8988T (cell line): ENCODE measurements at regions not wholly inside any gene's neighbourhood (a gene's known extent, or its start where the extent isn't known, plus 50 kb on each side); places are given as distances from the start of the nearest gene placed in this dataset.
"Not testable (repeated sequence)": the region's sequence is repeated elsewhere in the genome, so short reads cannot be mapped to it uniquely, and the experiment has no call there.

Experiments
- DNase-seq: peaks from one replicate; pipeline ENCODE4 v3.0.0; 2011

DNA sequence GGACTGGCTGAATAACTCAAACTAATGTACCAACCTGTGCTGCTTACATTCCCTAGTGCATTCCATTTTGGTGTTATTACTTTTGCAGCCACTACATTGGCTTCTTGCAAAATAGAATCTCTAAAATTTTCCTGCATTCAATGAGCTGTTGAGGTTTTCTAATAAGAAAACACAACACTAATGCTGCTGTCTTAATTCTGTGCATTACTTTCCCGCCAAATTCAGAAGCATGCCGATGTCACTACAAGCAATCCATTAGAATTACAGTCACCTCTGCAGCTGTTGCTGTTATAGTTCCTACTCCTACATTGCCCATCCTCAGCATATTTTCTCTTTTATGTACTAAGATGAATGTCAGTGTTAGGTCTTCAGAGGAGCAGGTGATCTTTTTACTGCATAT lies 359.5 kb downstream of the HACE1 start:
- no peak for DNase-seq

DNA sequence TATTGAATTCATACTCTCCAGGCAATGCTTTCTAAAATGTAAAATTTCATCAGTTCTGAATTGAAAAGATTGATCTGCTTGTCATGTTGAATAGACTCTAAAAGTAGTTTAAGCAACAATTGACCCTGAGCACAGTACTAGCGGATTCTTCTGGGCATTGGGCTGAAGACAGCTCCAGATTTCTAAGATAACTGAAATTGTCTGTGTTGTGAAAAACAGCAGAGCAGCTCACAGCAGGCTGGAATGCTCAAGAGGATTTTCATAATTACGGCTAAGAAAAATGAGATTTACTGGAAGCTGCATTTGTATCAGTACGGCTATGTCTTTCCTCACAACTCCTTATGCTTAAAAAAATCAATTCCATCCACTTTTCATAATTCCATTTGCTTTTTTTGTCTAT lies 373.7 kb downstream of the HACE1 start:
- no peak for DNase-seq

DNA sequence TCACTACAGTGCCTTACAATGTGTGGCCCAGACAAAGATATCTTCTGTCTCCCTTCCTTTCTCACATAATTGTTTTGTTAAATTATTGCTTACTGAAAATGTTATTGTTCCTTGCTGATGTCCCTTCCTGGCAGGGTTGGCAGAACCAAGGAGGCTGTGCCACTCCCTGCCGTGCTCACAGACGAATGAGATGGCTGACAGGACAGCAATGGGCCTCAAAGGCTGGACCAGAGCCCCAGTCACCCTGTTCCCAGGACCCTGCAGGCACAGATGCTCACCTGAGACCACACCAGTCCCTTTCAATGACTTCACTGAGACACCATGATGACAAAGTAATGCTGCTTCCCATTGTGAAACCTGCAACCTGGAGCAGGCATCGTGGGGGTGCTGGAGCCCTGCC lies 375.1 kb downstream of the HACE1 start:
- DNase-seq, result no peak

DNA sequence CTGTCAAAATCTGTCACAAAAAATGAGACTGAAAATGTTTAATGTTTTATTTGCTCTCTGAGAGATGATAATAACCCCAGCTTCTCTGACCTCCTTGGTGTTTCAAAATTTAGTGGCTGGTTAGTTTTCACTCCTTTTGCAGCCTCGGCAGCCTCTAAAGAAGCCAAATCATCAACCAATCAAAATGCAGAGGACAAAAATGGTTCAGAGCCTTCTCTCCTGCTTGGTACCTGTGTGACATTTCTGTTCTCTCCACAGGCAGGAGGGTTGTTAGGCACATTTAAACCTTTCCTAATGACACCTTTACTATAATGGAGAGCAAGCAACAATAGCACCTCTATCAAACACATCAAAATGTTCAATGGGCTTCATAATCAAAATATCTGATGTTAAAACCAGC lies 375.5 kb downstream of the HACE1 start:
- no peak for DNase-seq

DNA sequence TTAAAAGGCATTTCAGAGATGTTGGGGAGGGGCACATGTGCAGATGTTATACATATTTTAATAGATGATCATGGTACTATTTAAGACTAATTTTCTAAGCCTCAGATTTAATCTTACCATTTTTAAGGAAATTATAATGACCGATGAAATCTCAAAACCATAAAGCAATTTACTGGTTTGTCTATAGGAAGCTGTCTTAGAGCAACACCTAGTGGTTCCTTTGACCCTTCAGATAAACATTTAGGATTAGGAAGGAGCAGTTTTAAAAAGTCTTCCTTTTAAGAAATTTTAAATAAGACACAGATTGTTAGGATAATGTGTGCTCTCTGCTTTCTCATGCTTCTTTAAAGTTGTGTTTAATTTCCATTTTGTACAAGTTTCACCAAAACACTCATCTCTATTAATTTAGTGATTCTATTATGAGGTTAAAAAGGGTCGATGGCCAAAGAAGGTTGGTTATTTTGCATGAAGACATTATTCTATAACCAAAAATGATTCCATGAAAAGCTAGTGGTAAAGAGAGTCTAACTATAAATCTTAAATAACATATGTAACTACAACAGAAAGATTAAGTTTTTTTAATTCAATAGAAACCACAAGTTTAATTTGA lies 376.4 kb downstream of the HACE1 start:
- no peak for DNase-seq

GRCh38 chr6:104477569-104477968 lies 382.1 kb downstream of the HACE1 start:
- DNase-seq, result no peak

- no peak for DNase-seq
Observed at GRCh38 chr6:104473021-104473429, 386.7 kb downstream of the HACE1 start.

- DNase-seq, result no peak
Observed at GRCh38 chr6:104472021-104472901, 387.5 kb downstream of the HACE1 start.

DNA sequence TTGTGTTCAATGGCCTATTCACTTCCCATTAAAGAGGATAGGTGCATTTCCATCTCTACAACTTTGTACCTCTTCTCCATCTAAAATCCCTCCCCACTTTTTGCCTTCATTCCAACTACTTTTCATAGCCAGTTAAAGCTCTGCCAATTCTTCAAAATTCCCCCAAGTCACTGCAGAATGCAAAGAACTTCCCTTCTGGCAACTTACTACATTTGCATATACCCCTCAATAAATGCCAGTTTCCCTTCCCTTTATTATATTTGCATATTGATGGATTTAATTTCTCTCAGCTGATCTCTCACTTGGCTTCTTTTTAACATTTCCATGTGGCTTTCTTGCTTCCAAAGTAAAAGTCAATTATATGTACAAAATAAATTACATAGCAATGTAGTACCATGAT lies 393.4 kb downstream of the HACE1 start:
- DNase-seq, result no peak

GRCh38 chr6:104462811-104463599 lies 396.7 kb downstream of the HACE1 start:
- DNase-seq, result no peak

DNA sequence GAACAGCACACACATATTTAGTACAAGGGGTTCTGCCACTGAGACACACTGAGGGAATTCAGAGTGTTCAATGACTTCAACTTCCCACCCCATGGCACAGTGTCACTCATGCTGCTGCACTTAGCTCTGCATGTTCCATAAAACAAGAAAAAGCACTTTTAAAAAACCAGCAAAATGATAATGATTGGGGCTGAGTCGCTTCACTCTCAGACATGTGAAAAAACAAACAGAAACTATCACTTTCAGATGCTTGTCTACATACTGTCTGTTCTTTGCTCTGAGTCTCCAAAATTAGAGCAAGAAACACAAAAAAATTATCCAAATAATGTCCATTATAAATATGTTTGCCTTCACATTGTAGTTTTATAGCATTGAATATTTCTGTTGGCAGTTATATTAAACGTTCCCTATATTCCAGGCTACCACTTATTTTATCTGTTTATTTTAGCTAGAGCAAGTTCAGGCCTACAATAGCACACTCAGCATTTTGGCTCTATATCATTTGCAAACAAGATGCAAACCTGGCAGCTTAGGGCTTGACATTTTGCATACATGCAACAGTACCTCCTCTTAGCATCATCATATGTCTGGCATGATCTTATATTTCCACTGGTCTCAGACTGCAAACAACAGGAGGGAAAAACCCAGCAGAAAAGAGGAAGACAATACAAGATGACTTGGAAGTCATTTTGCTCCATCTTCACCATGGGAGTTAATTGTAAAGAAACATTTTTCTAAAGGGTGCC lies 398.8 kb downstream of the HACE1 start:
- DNase-seq, result no peak

GRCh38 chr6:104459543-104459942 lies 400.2 kb downstream of the HACE1 start:
- no peak for DNase-seq

DNA sequence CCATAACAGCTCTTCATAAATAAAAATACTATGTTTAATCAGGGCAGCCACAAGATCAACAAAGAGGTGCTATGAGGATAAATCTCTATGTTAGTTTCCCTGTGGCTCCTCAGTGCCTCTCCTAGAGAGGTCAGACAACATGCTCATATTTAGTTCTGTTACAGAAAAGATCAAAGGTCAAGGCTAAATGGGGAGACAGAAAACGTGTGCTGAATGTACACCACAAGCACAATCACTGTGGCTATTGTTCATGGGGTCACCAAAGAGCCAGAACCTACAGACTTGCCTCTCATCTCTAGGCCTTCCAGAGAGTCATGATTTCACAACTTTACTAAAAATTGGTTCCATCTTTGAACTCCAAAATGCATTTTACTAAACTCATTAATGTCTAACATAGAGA lies 409.8 kb downstream of the HACE1 start:
- DNase-seq, result no peak

GRCh38 chr6:104446101-104447080 lies 413.3 kb downstream of the HACE1 start:
- not testable (repeated sequence) for DNase-seq

- DNase-seq, result no peak
Observed at GRCh38 chr6:104434519-104434918, 425.2 kb downstream of the HACE1 start.

DNA sequence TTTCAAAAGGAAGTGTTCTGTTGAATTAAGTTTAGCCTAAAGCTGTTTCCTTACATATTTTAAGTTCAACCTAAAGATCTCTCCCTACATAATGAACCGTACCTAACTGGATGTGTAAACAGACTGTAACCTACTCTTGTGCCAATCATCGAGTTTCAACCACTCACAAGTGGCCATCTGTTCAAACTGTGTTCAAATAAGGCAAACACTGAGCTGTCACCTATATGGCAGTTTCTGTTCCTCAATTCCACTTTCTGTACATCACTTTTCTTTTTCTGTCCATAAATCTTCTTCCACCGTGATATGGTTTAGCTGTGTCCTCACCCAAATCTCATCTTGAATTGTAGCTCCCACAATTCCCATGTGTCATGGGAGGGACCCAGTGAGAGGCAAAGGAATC lies 428.6 kb downstream of the HACE1 start:
- no peak for DNase-seq

GRCh38 chr6:104428184-104428583 lies 431.5 kb downstream of the HACE1 start:
- DNase-seq, result no peak

GRCh38 chr6:104423691-104424090 lies 436.0 kb downstream of the HACE1 start:
- no peak for DNase-seq

DNA sequence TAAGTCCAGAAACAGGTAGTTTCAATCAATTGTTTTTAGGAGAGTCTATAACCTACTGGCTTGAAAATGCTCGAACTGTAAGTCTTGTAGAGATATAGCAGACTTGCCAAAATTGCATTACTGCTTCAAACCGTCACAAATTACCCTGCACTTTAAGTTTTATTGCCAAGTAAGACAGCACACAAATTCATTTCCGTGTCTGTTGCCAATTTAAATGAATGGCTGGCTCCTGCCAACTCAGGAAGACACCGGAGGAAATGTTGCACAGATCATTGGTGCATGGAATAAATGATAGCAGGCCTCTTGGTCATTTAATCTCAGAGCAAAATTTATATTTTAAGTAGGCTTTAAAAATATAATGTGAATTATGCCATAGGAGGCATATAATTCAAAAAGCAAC lies 438.1 kb downstream of the HACE1 start:
- no peak for DNase-seq

- DNase-seq, result no peak
Observed at GRCh38 chr6:104418839-104419238, 440.9 kb downstream of the HACE1 start.

DNA sequence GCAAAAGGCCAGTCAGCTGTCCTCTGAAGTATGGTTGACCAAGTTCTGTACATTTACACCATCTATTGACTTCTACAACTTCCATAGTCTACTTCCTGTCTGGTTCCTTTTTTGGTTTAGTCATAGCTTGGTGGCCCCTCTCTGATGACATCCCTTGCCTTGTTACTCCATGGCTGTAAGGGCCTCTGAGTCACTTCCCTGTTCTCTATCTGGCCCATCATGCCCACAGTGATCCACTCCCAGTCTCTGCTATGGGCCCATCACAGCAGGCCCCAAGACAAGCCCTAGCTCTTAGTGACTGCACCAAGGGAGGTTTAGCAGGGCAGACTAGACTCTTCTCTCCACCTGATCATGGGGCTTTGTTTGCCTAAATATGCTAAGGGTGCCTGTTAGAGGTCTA lies 441.6 kb downstream of the HACE1 start:
- DNase-seq, result no peak

GRCh38 chr6:104414723-104415122 lies 445.0 kb downstream of the HACE1 start:
- no peak for DNase-seq
